T-helper 1 cell (primary cell): ENCODE measurements at regions not wholly inside any gene's neighbourhood (a gene's known extent, or its start where the extent isn't known, plus 50 kb on each side); places are given as distances from the start of the nearest gene placed in this dataset.
"Not testable (repeated sequence)": the region's sequence is repeated elsewhere in the genome, so short reads cannot be mapped to it uniquely, and the experiment has no call there.

Source experiments
- DNase-seq, 5 donors: peaks; one replicate each; pipeline ENCODE4 v3.0.0-alpha.2; 2012 to 2020

DNA sequence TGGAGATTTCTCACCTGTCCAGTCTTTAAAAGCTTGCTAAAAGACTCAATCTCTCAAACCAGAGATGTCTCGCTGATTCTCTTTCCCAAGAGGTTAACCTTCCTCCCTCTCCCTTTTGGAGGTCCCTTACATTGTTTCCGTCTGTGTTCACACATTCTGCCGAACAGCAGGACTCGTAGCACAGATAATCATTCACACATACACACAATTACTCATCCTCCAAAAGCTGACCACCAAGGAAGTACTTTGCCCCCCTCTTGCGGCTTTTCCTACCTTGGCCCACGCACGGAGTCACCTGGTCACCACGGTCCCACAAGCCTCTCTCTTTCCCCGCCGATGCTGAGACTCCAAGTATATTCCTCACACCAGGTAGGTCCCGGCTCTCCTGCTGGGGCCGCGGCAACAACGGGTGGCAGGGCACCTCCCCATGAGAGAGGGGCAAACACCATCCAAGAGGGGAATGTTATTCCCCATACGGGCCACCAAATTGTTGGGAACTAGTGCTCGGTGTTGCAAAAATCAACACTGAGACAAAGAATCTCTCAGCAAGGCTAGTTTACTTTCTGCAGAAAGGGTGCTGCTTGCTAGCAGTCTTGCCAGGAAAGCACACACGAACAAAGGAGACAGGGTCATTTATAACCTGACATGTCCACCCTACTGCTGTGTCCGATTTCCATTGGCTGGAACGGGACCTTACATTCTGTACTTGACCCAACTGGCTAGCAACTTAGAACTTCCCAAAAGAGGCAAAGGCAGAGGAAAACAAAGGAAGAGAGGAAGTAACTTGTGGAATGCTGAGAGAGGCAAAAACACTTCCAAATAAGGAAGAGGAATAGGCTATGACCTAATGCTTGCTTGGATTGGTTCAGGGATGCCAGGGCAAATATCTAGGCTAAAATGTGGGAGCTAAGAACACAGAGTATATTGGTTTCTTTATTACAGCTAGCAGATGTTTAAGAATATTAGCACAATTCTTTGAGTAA lies 102.1 kb upstream of the NECTIN3 start:
- no peak for DNase-seq

DNA sequence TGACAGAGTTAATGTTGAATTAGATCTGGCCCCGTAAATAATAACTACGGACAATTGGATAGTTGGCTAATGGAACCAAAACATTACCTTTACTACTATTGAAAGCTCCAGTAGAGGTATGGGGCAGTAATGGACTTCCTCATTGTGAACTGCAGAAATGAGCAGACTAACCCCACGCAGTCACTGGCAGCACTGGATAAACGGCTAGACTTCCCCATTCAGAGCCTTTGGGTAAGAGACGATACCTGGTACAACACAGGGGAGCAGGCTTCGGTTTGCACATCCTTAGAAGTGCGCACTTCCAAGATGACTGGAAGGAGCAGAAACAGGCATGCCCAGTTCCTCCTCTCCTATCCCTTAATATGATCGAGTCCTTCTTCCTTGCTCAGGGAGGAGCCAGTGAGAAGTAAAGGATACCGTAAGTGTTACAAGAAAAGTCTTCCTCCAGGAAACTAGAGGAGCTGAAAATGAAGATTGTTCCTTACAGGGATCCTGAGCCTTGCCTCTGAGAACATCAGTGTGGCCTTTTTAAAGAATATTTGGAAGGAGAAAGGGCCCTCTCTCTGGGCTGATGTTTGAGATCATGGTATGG lies 100.5 kb upstream of the NECTIN3 start:
- no peak for DNase-seq

- DNase-seq = peak in 1 of 5 donors; percentile 4
Observed at GRCh38 chr3:110973263-110973895, 98.2 kb upstream of the NECTIN3 start.

GRCh38 chr3:110974902-110975301 lies 96.7 kb upstream of the NECTIN3 start:
- no peak for DNase-seq

GRCh38 chr3:110984456-110985250 lies 87.0 kb upstream of the NECTIN3 start:
- DNase-seq = no peak

- DNase-seq = no peak
Observed at GRCh38 chr3:110989446-110989845, 82.2 kb upstream of the NECTIN3 start.

DNA sequence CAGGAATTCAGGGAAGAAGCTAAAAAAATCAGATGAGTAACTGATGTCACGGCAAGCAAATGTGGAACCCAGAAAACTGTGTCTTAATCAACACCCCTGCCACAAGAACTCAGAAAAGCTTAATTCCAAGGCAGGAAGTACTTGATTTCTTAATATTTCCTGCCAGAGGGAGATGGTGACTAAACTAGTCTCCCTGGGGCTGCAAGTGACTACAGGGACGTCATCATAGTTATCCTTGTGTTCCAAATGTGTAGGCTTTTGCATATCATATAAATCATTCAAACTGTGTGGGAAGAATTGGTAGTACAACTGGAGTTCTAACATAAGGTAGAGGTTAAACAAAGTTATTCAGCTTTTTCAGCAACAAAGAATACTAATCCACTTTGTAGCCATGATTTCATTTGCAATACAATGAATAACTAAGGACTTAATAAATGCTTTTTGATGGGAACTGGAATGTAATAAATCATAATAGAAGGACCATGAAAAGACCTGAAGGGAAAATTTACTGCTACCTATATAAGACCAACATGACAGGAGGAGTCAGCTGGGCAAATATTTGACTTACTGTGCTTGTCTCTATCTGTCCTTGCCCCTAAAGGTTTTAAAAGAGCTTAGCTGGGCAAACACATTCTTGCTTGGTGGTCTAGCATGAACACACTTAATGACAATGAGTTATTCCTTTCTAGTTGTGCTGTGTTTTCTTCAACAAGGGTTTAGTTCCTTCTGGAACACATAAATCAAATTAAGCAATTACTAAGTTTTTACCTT lies 76.0 kb upstream of the NECTIN3 start:
- no peak for DNase-seq

GRCh38 chr3:110998766-110999165 lies 72.8 kb upstream of the NECTIN3 start:
- not testable (repeated sequence) for DNase-seq

DNA sequence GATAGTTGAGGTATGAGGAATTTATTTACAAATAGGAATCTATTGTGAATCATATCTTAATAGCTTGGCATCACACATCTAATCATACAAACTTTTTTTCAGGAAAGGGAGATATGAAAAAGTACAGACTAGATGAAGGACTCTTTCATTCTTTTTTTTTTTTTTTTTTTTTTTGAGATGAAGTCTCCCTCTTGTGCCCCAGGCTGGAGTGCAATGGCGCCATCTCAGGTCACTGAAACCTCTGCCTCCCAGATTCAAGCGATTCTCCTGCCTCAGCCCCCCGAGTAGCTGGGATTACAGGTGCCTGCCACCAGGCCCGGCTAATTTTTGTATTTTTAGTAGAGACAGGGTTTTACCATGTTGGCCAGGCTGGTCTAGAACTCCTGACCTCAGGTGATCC lies 65.1 kb upstream of the NECTIN3 start:
- not testable (repeated sequence) for DNase-seq

- DNase-seq = no peak
Observed at GRCh38 chr3:111012388-111013248, 59.0 kb upstream of the NECTIN3 start.
